Breast epithelium (tissue), 3 donors: ENCODE measurements at regions not wholly inside any gene's neighbourhood (a gene's known extent, or its start where the extent isn't known, plus 50 kb on each side); places are given as distances from the start of the nearest gene placed in this dataset.

Source experiments
- POLR2A ChIP-seq: fragments of 450-650 bp; IDR thresholded peaks from one replicate; pipeline ENCODE4 v1.6.1; 2016; ENCODE audit warnings: antibody characterized with exemption, mild to moderate bottlenecking, moderate library complexity
- POLR2AphosphoS5 ChIP-seq, 3 donors: sonication (generic); formaldehyde crosslinking; IDR thresholded peaks; one replicate each; pipeline ENCODE4 v1.6.1; 2017; ENCODE audit warnings: antibody characterized with exemption in 3 of 3
- TF ChIP-seq, protein P1 (sequence below), 3 donors: fragments of 450-650 bp; IDR thresholded peaks; one replicate each; pipeline ENCODE4 v1.5.1; 2016 to 2017; ENCODE audit warnings: antibody characterized with exemption in 3 of 3, mild to moderate bottlenecking in 3 of 3, moderate library complexity in 3 of 3

DNA sequence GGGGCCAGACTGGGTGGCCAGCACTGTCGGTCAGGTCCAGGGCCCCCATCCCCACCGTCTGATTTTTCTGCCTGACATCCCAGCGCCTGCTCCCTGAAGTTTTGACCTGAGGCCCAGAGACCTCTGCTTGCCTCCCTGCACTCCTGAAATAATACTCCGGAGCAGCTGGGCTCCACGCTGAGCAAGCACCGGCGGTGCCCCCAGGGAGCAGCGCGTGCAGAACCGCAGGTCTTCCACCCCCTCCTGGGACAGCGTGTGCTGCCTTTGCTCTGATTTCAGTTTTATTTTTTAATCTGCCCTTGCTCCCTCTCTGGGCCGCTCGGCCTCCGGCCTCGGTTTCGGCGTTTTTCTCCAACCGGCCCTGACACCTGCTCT, 132.4 kb upstream of the GSE1 start:
- TF ChIP-seq POLR2AphosphoS5 (IDR thresholded peaks at IDR 0.05), result no peak
- TF ChIP-seq, protein P1, sequence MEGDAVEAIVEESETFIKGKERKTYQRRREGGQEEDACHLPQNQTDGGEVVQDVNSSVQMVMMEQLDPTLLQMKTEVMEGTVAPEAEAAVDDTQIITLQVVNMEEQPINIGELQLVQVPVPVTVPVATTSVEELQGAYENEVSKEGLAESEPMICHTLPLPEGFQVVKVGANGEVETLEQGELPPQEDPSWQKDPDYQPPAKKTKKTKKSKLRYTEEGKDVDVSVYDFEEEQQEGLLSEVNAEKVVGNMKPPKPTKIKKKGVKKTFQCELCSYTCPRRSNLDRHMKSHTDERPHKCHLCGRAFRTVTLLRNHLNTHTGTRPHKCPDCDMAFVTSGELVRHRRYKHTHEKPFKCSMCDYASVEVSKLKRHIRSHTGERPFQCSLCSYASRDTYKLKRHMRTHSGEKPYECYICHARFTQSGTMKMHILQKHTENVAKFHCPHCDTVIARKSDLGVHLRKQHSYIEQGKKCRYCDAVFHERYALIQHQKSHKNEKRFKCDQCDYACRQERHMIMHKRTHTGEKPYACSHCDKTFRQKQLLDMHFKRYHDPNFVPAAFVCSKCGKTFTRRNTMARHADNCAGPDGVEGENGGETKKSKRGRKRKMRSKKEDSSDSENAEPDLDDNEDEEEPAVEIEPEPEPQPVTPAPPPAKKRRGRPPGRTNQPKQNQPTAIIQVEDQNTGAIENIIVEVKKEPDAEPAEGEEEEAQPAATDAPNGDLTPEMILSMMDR (IDR thresholded peaks at IDR 0.05), result no peak
- no peak for TF ChIP-seq POLR2A
